OCI-LY1 (cell line): ENCODE measurements at regions not wholly inside any gene's neighbourhood (a gene's known extent, or its start where the extent isn't known, plus 50 kb on each side); places are given as distances from the start of the nearest gene placed in this dataset.

Experiments used
- H2AFZ ChIP-seq: fragments of 200-600 bp; sonication (generic), shearing (Covaris generic); 2 replicates; pipeline ENCODE4 v1.6.0; 2014; ENCODE audit warnings: antibody characterized with exemption, mild to moderate bottlenecking, low read length
- H3F3A ChIP-seq: fragments of 200-600 bp; sonication (generic), shearing (Covaris generic); 2 replicates; pipeline ENCODE4 v1.6.0; 2014; ENCODE audit warnings: mild to moderate bottlenecking, antibody characterized with exemption, low read length, moderate library complexity; ENCODE audit not compliant: insufficient read depth
- H3K27ac ChIP-seq: fragments of 200-600 bp; sonication (generic); 2 replicates; pipeline ENCODE4 v1.5.1; 2014; ENCODE audit warnings: low read length, mixed run types, mild to moderate bottlenecking, low read depth; ENCODE audit not compliant: poor library complexity, severe bottlenecking
- H3K27me3 ChIP-seq: fragments of 200-600 bp; sonication (generic); 2 replicates; pipeline ENCODE4 v1.6.0; 2014; ENCODE audit warnings: antibody characterized with exemption, mild to moderate bottlenecking, low read length, moderate library complexity; ENCODE audit not compliant: insufficient read depth
- H3K36me3 ChIP-seq: fragments of 200-600 bp; sonication (generic); 2 replicates; pipeline ENCODE4 v1.6.1; 2014; ENCODE audit warnings: mild to moderate bottlenecking, antibody characterized with exemption, low read length, moderate library complexity, mixed read lengths; ENCODE audit not compliant: insufficient read depth
- H3K4me1 ChIP-seq: fragments of 200-600 bp; sonication (generic); 2 replicates; pipeline ENCODE4 v1.5.1; 2014; ENCODE audit warnings: mild to moderate bottlenecking, low read length, moderate library complexity; ENCODE audit not compliant: insufficient read depth, severe bottlenecking
- H3K4me2 ChIP-seq: fragments of 200-600 bp; sonication (generic), shearing (Covaris generic); 2 replicates; pipeline ENCODE4 v1.6.1; 2014; ENCODE audit warnings: low read length
- H3K4me3 ChIP-seq: fragments of 200-600 bp; sonication (generic); 2 replicates; pipeline ENCODE4 v1.5.1; 2014; ENCODE audit warnings: low read length, low read depth, mild to moderate bottlenecking, mixed read lengths; ENCODE audit not compliant: poor library complexity, severe bottlenecking
- H3K79me2 ChIP-seq: fragments of 200-600 bp; shearing (Covaris generic); 2 replicates; pipeline ENCODE4 v1.6.1; 2016; ENCODE audit warnings: mixed run types, low read length, mixed read lengths; ENCODE audit not compliant: insufficient read depth
- H3K9ac ChIP-seq: fragments of 200-600 bp; sonication (generic), shearing (Covaris generic); 2 replicates; pipeline ENCODE4 v1.6.1; 2014; ENCODE audit warnings: mild to moderate bottlenecking, low read length, mixed read lengths
- H3K9me2 ChIP-seq: fragments of 200-600 bp; sonication (generic), shearing (Covaris generic); 2 replicates; pipeline ENCODE4 v1.6.1; 2014; ENCODE audit warnings: low read depth, mild to moderate bottlenecking, low read length, mixed read lengths
- H3K9me3 ChIP-seq: fragments of 200-600 bp; shearing (Covaris generic); 2 replicates; pipeline ENCODE4 v1.6.1; 2014; ENCODE audit warnings: low read length, mixed read lengths
- H4K20me1 ChIP-seq: fragments of 200-600 bp; sonication (generic), shearing (Covaris generic); 2 replicates; pipeline ENCODE4 v1.6.0; 2016; ENCODE audit warnings: mild to moderate bottlenecking, low read length; ENCODE audit not compliant: insufficient read depth
- EZH2 ChIP-seq: fragments of 200-600 bp; sonication (generic), shearing (Covaris generic); IDR thresholded peaks from 2 replicates; pipeline ENCODE4 v1.8.0; 2017; ENCODE audit warnings: borderline replicate concordance, mixed run types, mild to moderate bottlenecking, antibody characterized with exemption, low read length, moderate library complexity, mixed read lengths
- TF ChIP-seq, protein P1 (sequence below): fragments of 200-600 bp; sonication (generic), shearing (Covaris generic); IDR thresholded peaks from 2 replicates; pipeline ENCODE4 v1.5.1; 2017; ENCODE audit warnings: mild to moderate bottlenecking, antibody characterized with exemption, low read length, moderate library complexity, mixed read lengths

DNA sequence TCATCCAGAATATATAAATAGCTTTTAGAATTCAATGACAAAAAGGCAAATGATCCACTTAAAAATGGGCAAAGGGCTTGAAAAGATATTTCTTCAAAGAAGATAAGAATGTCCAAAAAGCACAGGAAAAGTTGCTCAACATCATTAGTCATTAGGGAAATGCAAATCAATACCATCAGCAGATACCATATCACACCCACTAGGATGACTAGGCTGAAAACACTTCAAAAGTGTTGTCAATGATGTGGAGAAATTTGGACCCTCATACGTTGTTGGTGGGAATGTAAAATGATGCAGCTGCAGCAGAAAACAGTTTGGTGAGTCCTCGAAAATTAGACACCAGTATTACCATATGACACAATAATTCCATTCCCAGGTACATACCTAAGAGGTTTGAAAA, 303.6 kb upstream of the SLC35B3 start:
- Histone ChIP-seq H3K4me3 (no peak overlapping the region), H3K27ac (no peak overlapping the region)

DNA sequence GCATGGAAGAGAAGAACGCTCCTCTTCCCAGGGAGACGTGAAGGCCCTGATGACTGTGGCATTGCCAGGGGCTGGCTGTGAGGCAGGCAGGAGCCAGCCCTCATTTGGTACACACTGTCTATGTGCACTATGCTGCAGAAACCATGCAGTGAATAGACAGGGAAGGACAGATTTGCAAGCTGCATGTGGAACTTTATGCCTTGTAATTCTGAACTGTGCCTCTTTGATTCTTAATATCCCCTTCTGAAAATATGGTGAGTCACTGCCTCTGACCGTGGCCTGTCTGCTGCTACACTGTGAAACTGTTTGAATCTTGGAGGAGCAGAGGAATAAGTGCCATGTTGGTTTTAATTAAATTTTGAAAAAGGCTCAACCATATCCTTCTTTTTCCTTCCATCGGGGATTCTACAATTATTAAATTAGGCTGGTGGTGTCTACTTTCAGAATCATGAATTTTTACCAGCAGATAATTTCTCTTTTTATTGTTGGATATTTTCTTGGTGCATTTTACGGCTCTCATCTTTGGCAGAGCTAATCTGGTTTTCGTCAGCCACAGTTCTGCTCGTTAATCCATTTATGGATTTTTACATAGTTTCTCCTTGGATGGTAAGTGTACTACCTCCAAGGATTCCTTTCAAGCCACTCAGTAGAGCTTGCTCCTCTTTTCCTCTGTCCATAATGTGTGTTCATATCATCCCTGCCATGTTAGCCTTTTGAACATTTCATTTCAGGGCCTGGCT, 301.0 kb upstream of the SLC35B3 start:
- no peaks in the 10 kb centered on the region for H3K4me1 ChIP-seq
- TF ChIP-seq EZH2: no peak
- TF ChIP-seq, protein P1, sequence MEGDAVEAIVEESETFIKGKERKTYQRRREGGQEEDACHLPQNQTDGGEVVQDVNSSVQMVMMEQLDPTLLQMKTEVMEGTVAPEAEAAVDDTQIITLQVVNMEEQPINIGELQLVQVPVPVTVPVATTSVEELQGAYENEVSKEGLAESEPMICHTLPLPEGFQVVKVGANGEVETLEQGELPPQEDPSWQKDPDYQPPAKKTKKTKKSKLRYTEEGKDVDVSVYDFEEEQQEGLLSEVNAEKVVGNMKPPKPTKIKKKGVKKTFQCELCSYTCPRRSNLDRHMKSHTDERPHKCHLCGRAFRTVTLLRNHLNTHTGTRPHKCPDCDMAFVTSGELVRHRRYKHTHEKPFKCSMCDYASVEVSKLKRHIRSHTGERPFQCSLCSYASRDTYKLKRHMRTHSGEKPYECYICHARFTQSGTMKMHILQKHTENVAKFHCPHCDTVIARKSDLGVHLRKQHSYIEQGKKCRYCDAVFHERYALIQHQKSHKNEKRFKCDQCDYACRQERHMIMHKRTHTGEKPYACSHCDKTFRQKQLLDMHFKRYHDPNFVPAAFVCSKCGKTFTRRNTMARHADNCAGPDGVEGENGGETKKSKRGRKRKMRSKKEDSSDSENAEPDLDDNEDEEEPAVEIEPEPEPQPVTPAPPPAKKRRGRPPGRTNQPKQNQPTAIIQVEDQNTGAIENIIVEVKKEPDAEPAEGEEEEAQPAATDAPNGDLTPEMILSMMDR: no peak
- H3K27ac ChIP-seq: no peak overlapping the region
- no peaks in the 10 kb centered on the region for H3K9me2 ChIP-seq
- no peak overlapping the region for H3K9ac ChIP-seq
- H3K9me3 ChIP-seq: no peaks in the 10 kb centered on the region
- H3K36me3 ChIP-seq: no peaks in the 10 kb centered on the region
- H3F3A ChIP-seq: no peaks in the 10 kb centered on the region
- no peaks in the 10 kb centered on the region for H3K79me2 ChIP-seq
- no peak overlapping the region for H3K4me3 ChIP-seq
- no peaks in the 10 kb centered on the region for H3K27me3 ChIP-seq
- no peak overlapping the region for H2AFZ ChIP-seq
- no peaks in the 10 kb centered on the region for H4K20me1 ChIP-seq
- H3K4me2 ChIP-seq: no peak overlapping the region

More for the DNA sequence above, 303.6 kb upstream of the SLC35B3 start:
- Histone ChIP-seq H3F3A (no peaks in the 10 kb centered on the region), H3K4me1 (no peaks in the 10 kb centered on the region), H3K9me3 (no peaks in the 10 kb centered on the region), H2AFZ (no peak overlapping the region), H4K20me1 (no peaks in the 10 kb centered on the region), H3K79me2 (no peaks in the 10 kb centered on the region), H3K36me3 (no peaks in the 10 kb centered on the region), H3K27me3 (no peaks in the 10 kb centered on the region), H3K9ac (no peak overlapping the region), H3K4me2 (no peak overlapping the region), H3K9me2 (no peaks in the 10 kb centered on the region)
- TF ChIP-seq, protein P1: no peak
- TF ChIP-seq EZH2: no peak

DNA sequence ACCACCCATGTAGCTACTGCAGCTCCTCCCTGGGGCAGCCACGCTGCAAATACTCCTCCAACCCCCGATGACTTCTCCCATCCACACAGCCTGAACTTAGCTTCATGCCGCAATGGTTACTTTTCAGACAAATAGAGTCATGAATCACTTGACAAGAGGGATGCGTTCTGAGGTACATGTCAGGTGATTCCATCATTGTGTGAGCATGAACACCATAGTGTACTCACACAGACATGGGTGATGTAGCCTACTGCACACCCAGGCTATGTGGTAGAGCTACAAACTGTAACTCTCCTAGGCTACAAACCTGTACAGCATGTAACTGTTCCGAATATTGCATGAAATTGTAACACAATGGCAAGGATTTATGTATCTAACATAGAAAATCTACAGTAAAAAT, 298.5 kb upstream of the SLC35B3 start:
- no peak overlapping the region for H3K4me2 ChIP-seq

More for the DNA sequence above, 298.5 kb upstream of the SLC35B3 start:
- H3F3A ChIP-seq: no peaks in the 10 kb centered on the region
- no peaks in the 10 kb centered on the region for H3K27me3 ChIP-seq
- no peaks in the 10 kb centered on the region for H3K9me3 ChIP-seq
- H2AFZ ChIP-seq: no peak overlapping the region
- TF ChIP-seq, protein P1: no peak
- no peak for TF ChIP-seq EZH2
- no peak overlapping the region for H3K9ac ChIP-seq
- no peaks in the 10 kb centered on the region for H3K36me3 ChIP-seq
- no peaks in the 10 kb centered on the region for H3K79me2 ChIP-seq
- H3K27ac ChIP-seq: no peak overlapping the region
- no peaks in the 10 kb centered on the region for H3K9me2 ChIP-seq
- H4K20me1 ChIP-seq: no peaks in the 10 kb centered on the region
- no peaks in the 10 kb centered on the region for H3K4me1 ChIP-seq
- no peak overlapping the region for H3K4me3 ChIP-seq
